Thoracic aorta (tissue), 2 donors: ENCODE measurements at regions not wholly inside any gene's neighbourhood (a gene's known extent, or its start where the extent isn't known, plus 50 kb on each side); places are given as distances from the start of the nearest gene placed in this dataset.

Experiments
- ATAC-seq: fragments of 150-250 bp; one replicate; pipeline ENCODE4 v1.8.0; 2017; ENCODE audit warnings: low read depth; ENCODE audit not compliant: insufficient number of reproducible peaks, low FRiP score
- DNase-seq: peaks from one replicate; pipeline ENCODE4 v3.0.0-alpha.2; 2020; ENCODE audit warnings: low spot score
- H3K27ac ChIP-seq, 2 donors: fragments of 200-600 bp; sonication (generic); 1 replicate in 1 of 2; 2 replicates in 1 of 2; pipeline ENCODE4 v1.5.1; 2016; ENCODE audit warnings: mild to moderate bottlenecking in 2 of 2, moderate library complexity in 2 of 2
- H3K27me3 ChIP-seq: fragments of 200-600 bp; sonication (generic); replicated peaks from 2 replicates; pipeline ENCODE4 v1.6.0; 2016; ENCODE audit warnings: mild to moderate bottlenecking; ENCODE audit not compliant: insufficient read depth
- H3K36me3 ChIP-seq: fragments of 200-600 bp; sonication (generic); one replicate; pipeline ENCODE4 v1.5.1; 2016
- H3K4me1 ChIP-seq, 2 donors: fragments of 200-600 bp; sonication (generic); 1 replicate in 1 of 2; 2 replicates in 1 of 2; pipeline versions ENCODE4 v1.5.1 to v1.6.0; 2016; ENCODE audit warnings: low read depth in 2 of 2, mild to moderate bottlenecking in 1 of 2; ENCODE audit not compliant: control insufficient read depth in 1 of 2
- H3K4me3 ChIP-seq: fragments of 200-600 bp; sonication (generic); 2 replicates; pipeline ENCODE4 v1.5.1; 2016; ENCODE audit warnings: mild to moderate bottlenecking
- H3K9me3 ChIP-seq: fragments of 200-600 bp; sonication (generic); 2 replicates; pipeline ENCODE4 v1.5.1; 2016
- TF ChIP-seq, protein P1 (sequence below): fragments of 200-600 bp; sonication (generic); IDR thresholded peaks from one replicate; pipeline ENCODE4 v1.5.1; 2019; ENCODE audit warnings: antibody characterized with exemption

GRCh38 chr4:165604181-165604580, 225.4 kb downstream of the CPE start:
- no peak overlapping the region for H3K27ac ChIP-seq
- no peak overlapping the region for H3K4me3 ChIP-seq
- H3K27me3 ChIP-seq, result no peaks in the 10 kb centered on the region
- no peaks in the 10 kb centered on the region for H3K9me3 ChIP-seq
- TF ChIP-seq, protein P1, sequence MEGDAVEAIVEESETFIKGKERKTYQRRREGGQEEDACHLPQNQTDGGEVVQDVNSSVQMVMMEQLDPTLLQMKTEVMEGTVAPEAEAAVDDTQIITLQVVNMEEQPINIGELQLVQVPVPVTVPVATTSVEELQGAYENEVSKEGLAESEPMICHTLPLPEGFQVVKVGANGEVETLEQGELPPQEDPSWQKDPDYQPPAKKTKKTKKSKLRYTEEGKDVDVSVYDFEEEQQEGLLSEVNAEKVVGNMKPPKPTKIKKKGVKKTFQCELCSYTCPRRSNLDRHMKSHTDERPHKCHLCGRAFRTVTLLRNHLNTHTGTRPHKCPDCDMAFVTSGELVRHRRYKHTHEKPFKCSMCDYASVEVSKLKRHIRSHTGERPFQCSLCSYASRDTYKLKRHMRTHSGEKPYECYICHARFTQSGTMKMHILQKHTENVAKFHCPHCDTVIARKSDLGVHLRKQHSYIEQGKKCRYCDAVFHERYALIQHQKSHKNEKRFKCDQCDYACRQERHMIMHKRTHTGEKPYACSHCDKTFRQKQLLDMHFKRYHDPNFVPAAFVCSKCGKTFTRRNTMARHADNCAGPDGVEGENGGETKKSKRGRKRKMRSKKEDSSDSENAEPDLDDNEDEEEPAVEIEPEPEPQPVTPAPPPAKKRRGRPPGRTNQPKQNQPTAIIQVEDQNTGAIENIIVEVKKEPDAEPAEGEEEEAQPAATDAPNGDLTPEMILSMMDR, result no peak
- ATAC-seq, result no peak
- no peak for DNase-seq
- H3K36me3 ChIP-seq, result no peaks in the 10 kb centered on the region
- no peaks in the 10 kb centered on the region for H3K4me1 ChIP-seq

GRCh38 chr4:165605811-165606210, 227.0 kb downstream of the CPE start:
- H3K27ac ChIP-seq, result no peak overlapping the region
- DNase-seq (no peak), ATAC-seq (no peak)
- no peaks in the 10 kb centered on the region for H3K36me3 ChIP-seq
- no peak overlapping the region for H3K4me3 ChIP-seq
- TF ChIP-seq, protein P1, result no peak
- H3K9me3 ChIP-seq, result no peaks in the 10 kb centered on the region
- H3K27me3 ChIP-seq, result no peaks in the 10 kb centered on the region
- H3K4me1 ChIP-seq, result no peaks in the 10 kb centered on the region

- no peak for DNase-seq
- no peak for ATAC-seq
- Histone ChIP-seq H3K9me3 (no peaks in the 10 kb centered on the region), H3K27me3 (no peaks in the 10 kb centered on the region), H3K27ac (no peak overlapping the region), H3K4me1 (no peaks in the 10 kb centered on the region), H3K36me3 (no peaks in the 10 kb centered on the region), H3K4me3 (no peak overlapping the region)
- TF ChIP-seq, protein P1, result no peak
Observed at GRCh38 chr4:165606465-165607205, 227.8 kb downstream of the CPE start.

GRCh38 chr4:165609653-165610052, 230.8 kb downstream of the CPE start:
- Histone ChIP-seq H3K9me3 (no peaks in the 10 kb centered on the region), H3K36me3 (no peaks in the 10 kb centered on the region), H3K27ac (no peak overlapping the region), H3K4me1 (no peaks in the 10 kb centered on the region), H3K27me3 (no peaks in the 10 kb centered on the region), H3K4me3 (no peak overlapping the region)
- ATAC-seq (no peak), DNase-seq (no peak)
- TF ChIP-seq, protein P1, result no peak

- ATAC-seq (no peak), DNase-seq (no peak)
- Histone ChIP-seq H3K4me3 (no peak overlapping the region), H3K4me1 (no peaks in the 10 kb centered on the region), H3K36me3 (no peaks in the 10 kb centered on the region), H3K27ac (no peak overlapping the region), H3K9me3 (no peaks in the 10 kb centered on the region), H3K27me3 (no peaks in the 10 kb centered on the region)
- TF ChIP-seq, protein P1, result no peak
Observed at GRCh38 chr4:165610679-165611437, 232.1 kb downstream of the CPE start.
